LoVo (cell line): ENCODE measurements at regions not wholly inside any gene's neighbourhood (a gene's known extent, or its start where the extent isn't known, plus 50 kb on each side); places are given as distances from the start of the nearest gene placed in this dataset.

Experiments used
- DNase-seq: peaks from one replicate; pipeline ENCODE4 v3.0.0-alpha.2; 2016; ENCODE audit warnings: low spot score

DNA sequence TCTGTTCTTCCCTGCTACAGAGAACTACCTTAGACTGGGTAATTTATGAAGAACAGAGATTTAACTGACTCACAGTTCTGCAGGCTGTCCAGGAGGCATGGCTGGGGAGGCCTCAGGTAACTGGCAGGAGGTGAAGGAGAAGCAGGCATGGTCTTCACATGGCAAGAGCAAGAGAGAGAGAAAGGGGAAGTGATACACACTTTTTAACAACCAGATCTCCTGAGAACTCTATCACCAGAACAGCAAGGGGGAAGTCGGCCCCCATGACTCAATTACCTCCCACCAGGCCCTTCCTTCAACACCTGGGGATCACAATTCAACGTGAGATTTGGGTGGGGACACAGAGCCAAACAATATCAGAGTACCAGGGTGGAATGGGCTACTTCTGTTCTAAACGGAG is 766.8 kb downstream of the TLE1 start:
- DNase-seq: no peak

- DNase-seq: no peak
These were observed 782.6 kb downstream of the TLE1 start for GRCh38 chr9:80906728-80907127.

DNA sequence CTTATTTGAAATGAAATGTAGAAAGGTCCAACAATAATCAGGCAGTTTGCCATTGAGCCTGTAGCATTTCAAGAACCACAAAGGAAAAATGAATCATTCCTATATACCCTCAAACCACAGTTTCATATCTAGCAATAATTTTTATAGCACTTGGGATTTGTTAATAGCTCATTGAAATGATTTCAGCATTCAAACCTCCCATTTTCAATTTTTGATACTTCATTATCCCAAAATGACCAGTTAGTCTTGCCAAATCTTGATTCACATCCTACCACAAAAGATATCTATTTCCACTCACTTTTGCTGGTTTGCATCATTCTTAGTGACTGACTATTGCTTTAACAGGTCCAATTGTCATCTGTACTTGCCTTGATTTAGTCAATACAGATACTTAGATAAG is 790.1 kb downstream of the TLE1 start:
- no peak for DNase-seq

DNA sequence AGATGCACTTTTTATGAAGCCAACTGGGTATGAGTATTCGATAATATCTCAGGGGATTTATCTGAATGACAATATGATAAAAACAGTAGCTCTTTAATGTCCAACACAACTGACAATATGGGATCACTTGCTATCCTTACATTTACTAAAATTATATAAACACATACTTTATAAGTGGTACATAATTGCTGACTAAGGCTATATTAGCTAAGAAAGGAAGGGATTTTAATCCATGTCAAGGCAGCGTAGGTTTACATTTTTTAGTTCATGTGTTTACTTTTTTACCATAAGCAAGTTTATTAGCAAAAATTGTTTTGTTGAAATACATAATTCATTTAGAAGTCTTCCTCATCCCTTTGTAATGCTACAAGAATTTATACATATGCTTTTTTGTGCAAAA is 796.2 kb downstream of the TLE1 start:
- DNase-seq: no peak

DNA sequence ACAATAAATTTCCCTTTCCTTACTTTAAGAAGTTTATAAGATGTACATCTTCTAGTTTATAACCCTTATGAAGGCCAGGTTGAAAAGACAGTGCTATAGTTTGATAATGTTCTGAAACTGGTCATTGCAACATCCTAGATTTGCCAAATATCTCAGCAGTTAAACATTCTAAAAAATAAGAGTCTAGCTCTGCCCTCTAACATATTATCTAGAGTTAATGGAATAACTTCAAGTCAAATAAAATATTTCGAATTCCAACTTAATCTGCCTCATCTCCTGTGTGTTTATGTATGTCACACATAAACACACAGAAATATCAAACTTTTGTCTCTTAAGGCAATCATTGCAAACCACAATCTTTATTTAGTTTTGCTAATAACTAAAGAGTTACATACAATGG is 796.6 kb downstream of the TLE1 start:
- no peak for DNase-seq

- no peak for DNase-seq
These were observed 799.2 kb downstream of the TLE1 start for GRCh38 chr9:80890124-80890523.

GRCh38 chr9:80885894-80886293 is 803.5 kb downstream of the TLE1 start:
- DNase-seq: no peak

DNA sequence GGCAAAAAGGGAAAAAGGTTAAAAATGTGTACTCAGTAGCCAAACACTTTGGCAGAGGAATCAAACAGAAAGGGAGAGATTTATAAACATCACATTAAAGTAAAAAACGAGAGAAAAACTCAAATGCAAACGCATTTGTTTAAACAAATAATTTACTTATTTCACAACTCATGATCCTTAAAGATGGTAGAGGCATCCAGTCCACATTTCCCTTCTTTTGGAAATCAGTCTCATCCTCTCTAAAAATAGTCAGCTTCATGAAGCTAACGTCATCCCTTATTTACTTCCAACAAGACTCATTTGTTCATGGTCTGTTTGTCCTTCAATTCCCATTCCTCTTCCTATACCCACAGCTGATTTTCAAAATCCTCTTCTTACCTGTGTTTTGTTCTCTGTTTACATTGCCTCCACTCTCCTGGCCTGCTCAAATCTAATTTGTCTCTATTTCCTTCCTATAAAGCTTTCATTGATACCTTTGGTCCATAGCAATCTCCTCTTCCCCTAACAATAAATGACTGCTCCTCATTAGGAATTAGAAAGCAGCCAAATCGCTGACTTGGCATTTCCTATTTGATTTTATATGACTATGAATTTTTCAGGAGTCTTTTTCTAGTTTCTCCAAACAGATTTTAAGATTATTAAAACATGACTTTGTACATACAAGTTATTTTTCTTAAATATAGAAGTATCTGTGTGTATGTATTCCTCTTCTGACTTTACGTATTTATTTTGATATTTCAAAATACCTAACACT is 805.3 kb downstream of the TLE1 start:
- DNase-seq: no peak

DNA sequence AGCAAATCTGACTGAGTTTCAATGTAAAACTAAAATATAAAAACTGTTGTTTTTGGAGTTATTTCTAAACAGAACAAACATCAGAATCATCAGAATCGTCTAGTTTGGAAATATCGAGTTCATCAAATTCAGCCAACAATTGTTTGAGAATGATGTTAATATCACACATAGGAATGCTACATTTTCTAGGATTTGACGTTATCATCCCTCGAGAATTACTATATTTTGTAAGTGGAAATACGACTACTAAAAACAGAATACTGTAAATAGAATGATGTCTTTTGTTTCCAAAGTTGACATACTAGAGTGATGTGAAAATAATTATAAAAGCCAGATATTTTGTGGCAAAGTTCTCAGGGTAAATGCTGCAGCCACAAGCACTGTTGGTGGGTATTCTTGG is 805.9 kb downstream of the TLE1 start:
- no peak for DNase-seq

- no peak for DNase-seq
These were observed 807.4 kb downstream of the TLE1 start for GRCh38 chr9:80881940-80882339.

GRCh38 chr9:80881320-80881719 is 808.0 kb downstream of the TLE1 start:
- no peak for DNase-seq

DNA sequence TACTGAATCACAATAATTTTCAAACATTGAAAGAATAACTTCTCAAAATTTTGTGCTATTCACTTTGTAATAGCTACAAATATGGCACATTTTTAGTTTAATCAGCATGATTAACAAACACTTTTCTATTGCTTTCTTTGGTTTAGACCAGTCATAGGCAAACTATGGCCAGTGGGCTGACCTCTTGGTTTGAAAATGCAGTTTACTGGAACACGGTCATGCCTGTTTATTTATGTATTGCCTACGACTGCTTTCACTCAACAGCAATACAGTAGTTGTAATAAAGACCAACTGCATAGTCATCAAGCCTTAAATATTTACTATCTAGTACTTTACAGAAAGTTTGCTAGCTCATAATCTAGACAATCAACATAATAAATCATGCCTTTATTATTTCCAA is 810.8 kb downstream of the TLE1 start:
- DNase-seq: no peak

DNA sequence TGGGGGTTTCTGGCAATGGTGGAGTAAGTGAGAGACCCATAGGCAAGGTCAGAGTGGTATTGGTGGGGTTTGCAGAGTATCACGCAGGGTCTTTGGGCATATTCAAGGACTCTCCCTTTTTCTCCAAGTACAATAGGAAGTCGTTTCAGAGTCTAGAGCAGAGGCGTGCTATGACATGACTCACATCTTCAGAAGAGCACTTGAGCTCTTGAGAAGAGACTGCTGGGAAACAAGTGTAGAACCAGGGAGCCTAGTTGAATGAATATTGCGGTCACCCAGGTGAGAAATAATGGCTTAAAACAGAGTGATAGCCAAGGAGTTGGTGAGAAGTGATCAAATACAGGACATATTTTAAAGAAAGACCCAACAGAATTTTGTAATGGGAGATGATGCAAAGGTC is 813.4 kb downstream of the TLE1 start:
- DNase-seq: no peak

DNA sequence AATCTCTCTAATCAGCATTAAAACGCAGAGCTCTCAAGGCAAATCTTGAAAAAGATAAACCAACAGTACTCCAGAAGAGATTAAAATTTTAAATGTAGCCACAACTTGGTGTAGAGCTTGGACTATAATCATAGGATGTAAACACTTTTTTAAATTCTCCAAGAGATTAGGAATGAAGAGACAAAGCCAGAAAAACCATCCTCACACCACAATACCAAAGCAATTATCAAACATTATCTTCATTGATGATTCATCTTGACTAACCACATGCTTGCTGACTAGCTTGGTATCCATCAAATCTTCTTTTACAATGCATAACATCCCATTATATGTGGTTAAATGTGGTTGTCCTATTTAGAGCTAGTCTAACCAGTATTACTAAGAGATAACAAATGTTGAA is 815.1 kb downstream of the TLE1 start:
- DNase-seq: no peak

DNA sequence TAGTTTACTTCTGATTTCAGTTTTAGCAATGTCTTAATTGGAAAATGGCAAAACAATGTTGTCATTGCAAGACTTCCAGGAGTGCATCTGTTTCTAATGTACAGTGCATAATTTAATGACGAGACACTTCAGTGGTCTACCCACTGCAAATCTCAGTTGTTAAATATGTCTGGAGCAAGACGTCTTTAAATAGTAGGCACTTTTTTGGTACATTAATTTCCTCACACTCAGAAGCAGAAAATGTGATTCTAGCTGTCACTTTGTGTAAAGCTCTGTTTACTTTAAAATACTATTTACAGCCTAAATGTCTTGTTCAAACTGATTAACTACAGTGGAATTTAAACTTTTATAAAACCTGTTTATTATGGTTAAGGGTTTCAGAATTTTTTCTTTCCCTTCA is 815.5 kb downstream of the TLE1 start:
- no peak for DNase-seq

DNA sequence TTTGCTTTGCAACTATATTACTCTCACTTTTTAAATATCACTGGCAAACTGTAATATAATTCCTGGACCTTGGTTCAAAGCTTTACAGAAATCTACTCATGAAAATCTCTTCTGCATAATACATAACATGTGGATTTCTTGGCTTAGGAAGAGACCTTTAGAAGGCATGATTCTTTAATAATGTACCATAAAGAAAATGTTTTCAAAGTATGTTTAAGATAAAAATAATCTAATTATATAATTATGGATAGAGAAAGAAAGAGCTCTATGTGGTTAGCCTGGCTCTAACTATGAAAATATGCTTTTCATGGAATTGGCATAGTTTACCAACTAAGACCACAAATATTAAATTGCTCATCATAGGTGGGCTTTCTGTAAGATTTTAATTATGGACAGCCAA is 817.8 kb downstream of the TLE1 start:
- DNase-seq: no peak

- no peak for DNase-seq
These were observed 821.6 kb downstream of the TLE1 start for GRCh38 chr9:80867731-80868130.

DNA sequence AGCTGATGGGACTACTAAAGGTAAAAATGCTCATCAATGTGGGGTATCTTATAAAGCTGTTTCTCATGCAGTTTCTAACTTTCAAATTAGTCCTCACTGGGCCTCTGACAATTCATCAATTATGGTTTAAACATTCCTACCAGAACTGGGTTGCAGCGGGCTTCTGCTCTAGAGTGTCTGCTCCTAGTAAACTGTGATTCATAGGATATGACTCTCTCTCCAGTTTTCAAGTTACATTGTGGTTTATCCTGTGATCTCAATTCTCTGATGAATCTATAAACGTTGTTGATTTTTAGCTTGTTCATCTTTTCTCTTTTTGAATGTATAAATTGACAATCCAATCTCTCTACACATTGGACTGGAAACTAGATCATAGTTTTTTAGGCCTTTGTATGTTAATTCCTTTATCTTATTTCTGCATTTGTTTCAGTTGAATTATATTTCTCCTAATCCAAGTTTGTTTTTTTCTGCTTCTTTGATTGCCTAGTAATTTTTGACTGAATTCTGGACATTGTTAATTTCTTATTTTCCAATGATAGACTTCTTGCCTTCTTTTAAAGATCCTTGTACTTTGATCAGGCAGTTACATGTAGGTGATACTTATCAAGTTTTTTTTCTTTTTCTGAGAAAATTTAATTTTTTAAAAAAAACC is 822.6 kb downstream of the TLE1 start:
- no peak for DNase-seq

DNA sequence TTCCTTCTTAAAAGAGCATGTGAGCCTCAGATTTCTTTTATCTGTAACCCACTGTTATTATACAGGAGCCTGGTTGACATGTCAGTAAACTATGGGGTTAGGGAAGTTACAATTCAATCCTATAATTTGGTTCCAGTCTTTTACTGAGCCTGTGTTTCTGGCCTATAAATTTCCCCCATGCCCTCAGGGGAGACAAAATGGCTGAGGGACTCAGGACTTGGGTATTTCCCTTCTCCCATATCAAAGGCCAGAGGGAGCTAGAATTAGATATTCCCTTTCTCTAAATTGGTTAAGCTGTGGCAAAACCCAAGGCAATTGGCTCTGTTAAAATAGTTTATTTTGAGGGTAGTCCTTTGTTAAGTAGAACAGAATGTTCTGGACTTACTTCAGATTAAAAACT is 823.2 kb downstream of the TLE1 start:
- no peak for DNase-seq

- DNase-seq: no peak
These were observed 846.3 kb downstream of the TLE1 start for GRCh38 chr9:80843028-80843427.

DNA sequence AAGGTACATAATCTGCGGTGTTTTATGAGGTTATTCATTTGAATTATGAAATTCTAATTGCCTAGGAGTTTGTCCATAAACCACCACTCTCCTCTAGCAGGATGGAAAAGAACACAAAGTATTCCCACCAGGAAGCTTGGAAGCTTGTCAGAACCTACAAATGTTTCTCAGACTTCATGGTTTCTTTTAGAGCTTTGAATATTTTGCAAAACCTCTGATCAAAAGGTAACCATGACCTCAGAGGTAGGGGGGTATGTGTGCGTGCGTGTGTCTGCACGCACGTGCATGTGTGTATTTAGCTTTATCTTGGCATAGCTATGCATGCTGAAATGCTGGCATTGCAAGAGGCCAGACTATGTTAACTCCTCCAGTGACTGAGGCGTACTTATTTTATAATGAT is 847.0 kb downstream of the TLE1 start:
- no peak for DNase-seq

DNA sequence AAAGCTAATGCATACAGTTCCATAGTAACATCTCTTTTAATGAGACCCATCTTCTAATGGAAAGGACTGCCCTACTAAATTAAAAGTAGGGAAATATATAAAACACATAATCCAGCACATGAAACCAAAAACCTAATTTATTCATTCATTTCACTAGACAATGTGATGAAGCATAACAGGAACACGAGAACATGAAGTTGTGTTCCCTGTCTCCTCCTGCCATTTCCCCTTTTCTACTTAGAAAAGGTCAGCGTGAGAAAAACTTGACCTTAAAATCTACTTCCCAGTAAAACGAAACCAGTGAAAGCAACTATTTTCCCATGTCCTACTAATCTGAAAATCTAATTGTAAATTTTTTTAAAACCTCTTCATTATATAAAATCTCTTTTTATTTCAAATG is 847.5 kb downstream of the TLE1 start:
- DNase-seq: no peak

GRCh38 chr9:80839821-80840675 is 849.3 kb downstream of the TLE1 start:
- DNase-seq: no peak
